Activated CD4-positive, alpha-beta memory T cell treated with anti-CD3 and anti-CD28 coated beads for 36 hours (primary cell): ENCODE measurements at regions not wholly inside any gene's neighbourhood (a gene's known extent, or its start where the extent isn't known, plus 50 kb on each side); places are given as distances from the start of the nearest gene placed in this dataset.
"Not testable (repeated sequence)": the region's sequence is repeated elsewhere in the genome, so short reads cannot be mapped to it uniquely, and the experiment has no call there.

Source experiments
- CTCF ChIA-PET: fragments of 350-600 bp; sonication (Branson Sonifier 250); formaldehyde crosslinking; loops from one replicate; lab custom pipeline; 2021; ENCODE audit warnings: antibody characterized with exemption, inconsistent platforms; lab: Charles Lee
- POLR2A ChIA-PET: fragments of 350-600 bp; sonication (Branson Sonifier 250); formaldehyde crosslinking; loops from one replicate; lab custom pipeline; 2021; ENCODE audit warnings: antibody characterized with exemption; lab: Charles Lee
- DNase-seq: peaks from one replicate; pipeline ENCODE4 v3.0.0-alpha.2; 2020
- H3K27ac Mint-ChIP-seq: one replicate; pipeline ENCODE4 v1.8.0; 2021; ENCODE audit warnings: mixed read lengths
- H3K27me3 Mint-ChIP-seq: one replicate; pipeline ENCODE4 v1.8.0; 2021; ENCODE audit warnings: mixed read lengths
- H3K36me3 Mint-ChIP-seq: one replicate; pipeline ENCODE4 v1.8.0; 2021; ENCODE audit warnings: mixed read lengths
- H3K4me1 Mint-ChIP-seq: one replicate; pipeline ENCODE4 v1.8.0; 2021; ENCODE audit warnings: low read depth, mixed read lengths
- H3K4me3 Mint-ChIP-seq: one replicate; pipeline ENCODE4 v1.8.0; 2021; ENCODE audit warnings: mild to moderate bottlenecking, mixed read lengths
- H3K9me3 Mint-ChIP-seq: one replicate; pipeline ENCODE4 v1.8.0; 2021; ENCODE audit warnings: mixed read lengths
- intact Hi-C: fragments of 100-400 bp; cut with micrococcal nuclease; formaldehyde crosslinking; loops from one replicate; pipeline ENCODE4 v1.15.1; 2023

DNA sequence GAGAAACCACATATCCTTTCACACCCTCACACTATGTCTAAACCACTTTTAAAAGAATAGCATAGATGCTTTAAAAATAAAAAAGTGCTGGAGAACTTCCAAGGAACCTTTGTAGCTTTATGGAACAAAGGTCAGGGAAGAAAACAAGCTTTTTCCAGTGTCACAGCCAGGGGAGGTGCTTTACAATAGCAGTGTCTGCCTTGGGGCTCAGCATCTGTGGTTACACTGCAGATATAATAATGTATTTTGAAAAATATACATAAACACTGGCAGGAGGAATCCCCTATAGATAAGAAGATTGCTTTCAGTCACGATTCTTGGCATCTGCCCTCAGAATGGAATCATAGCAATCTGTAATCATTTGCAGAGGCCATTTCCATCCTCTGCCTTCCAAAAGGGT, 362.4 kb upstream of the LRRC3B start:
- intact Hi-C loops = no loop called here
- no peak overlapping the region for H3K4me3 Mint-ChIP-seq
- H3K36me3 Mint-ChIP-seq = no peaks in the 10 kb centered on the region
- POLR2A ChIA-PET = no interaction called here
- H3K27me3 Mint-ChIP-seq = no peaks in the 10 kb centered on the region
- H3K4me1 Mint-ChIP-seq = no peaks in the 10 kb centered on the region
- peaks cover 2% of the 10 kb centered on the region for H3K9me3 Mint-ChIP-seq
- no peak for DNase-seq
- CTCF ChIA-PET = no interaction called here
- H3K27ac Mint-ChIP-seq = no peak overlapping the region

- DNase-seq = no peak
- Mint-ChIP-seq H3K9me3 (no peaks in the 10 kb centered on the region), H3K4me1 (no peaks in the 10 kb centered on the region), H3K27ac (no peak overlapping the region), H3K36me3 (no peaks in the 10 kb centered on the region), H3K27me3 (no peaks in the 10 kb centered on the region), H3K4me3 (no peak overlapping the region)
- ChIA-PET POLR2A (no interaction called here), CTCF (interaction anchor here (1.3 kb wide), 1 partner anchor 448 kb away, joined by 3 read pairs; no protein-coding TSS in a partner anchor)
- intact Hi-C loops = no loop called here
Measured at GRCh38 chr3:26264708-26265107, 357.9 kb upstream of the LRRC3B start.

- H3K4me3 Mint-ChIP-seq = no peak overlapping the region
- ChIA-PET POLR2A (no interaction called here), CTCF (no interaction called here)
- no peak for DNase-seq
- intact Hi-C loops = no loop called here
- H3K9me3 Mint-ChIP-seq = no peaks in the 10 kb centered on the region
- H3K36me3 Mint-ChIP-seq = no peaks in the 10 kb centered on the region
- H3K27me3 Mint-ChIP-seq = no peaks in the 10 kb centered on the region
- H3K4me1 Mint-ChIP-seq = no peaks in the 10 kb centered on the region
- no peak overlapping the region for H3K27ac Mint-ChIP-seq
Measured at GRCh38 chr3:26271848-26272247, 350.7 kb upstream of the LRRC3B start.

DNA sequence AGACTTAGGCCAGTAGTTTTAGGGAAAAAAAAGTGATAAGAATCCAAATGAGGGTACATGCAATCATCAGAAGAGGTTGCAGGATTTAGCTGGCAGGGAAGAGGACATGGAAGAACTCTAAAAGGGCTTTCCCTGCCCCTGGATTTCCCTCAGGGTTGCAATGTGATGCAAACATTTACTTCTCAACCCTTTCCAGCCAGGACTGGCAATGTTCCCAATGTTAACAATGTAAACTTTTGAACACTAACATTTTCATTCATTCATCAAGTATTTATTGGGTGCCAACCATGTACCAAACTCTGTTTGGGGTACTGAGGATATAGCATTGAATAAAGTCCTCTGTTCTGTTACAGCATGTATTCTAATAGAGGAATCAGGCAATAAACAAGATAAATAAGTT, 349.4 kb upstream of the LRRC3B start:
- no peaks in the 10 kb centered on the region for H3K36me3 Mint-ChIP-seq
- H3K27ac Mint-ChIP-seq = no peak overlapping the region
- ChIA-PET CTCF (no interaction called here), POLR2A (no interaction called here)
- H3K4me3 Mint-ChIP-seq = no peak overlapping the region
- H3K9me3 Mint-ChIP-seq = no peaks in the 10 kb centered on the region
- intact Hi-C loops = no loop called here
- no peaks in the 10 kb centered on the region for H3K27me3 Mint-ChIP-seq
- no peak for DNase-seq
- H3K4me1 Mint-ChIP-seq = no peaks in the 10 kb centered on the region

- Mint-ChIP-seq H3K4me1 (no peaks in the 10 kb centered on the region), H3K27me3 (no peaks in the 10 kb centered on the region), H3K36me3 (no peaks in the 10 kb centered on the region), H3K4me3 (no peak overlapping the region), H3K9me3 (peaks cover 23% of the 10 kb centered on the region), H3K27ac (no peak overlapping the region)
- no peak for DNase-seq
- POLR2A ChIA-PET = no interaction called here
- intact Hi-C loops = no loop called here
- CTCF ChIA-PET = no interaction called here
Measured at GRCh38 chr3:26279091-26279490, 343.5 kb upstream of the LRRC3B start.

DNA sequence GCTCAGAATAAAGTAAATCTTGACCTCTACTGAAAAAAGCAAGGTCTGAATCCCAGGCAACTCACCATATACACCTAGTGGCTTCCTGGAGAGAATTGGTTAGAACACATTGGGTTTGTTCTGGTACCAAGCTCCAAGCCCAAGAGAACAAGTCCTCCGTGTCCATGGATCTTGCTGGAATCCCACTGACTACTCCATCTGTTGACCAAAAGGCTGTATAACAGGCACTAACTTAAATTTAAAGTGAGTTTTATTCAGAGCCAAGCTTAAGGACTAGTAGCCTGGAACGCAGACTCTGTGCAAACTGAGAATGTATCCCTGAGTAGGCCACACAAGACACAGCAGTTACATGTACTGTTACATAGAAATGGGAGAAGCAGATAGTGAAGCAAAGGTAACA, 342.1 kb upstream of the LRRC3B start:
- intact Hi-C loops = no loop called here
- Mint-ChIP-seq H3K27ac (no peak overlapping the region), H3K27me3 (no peaks in the 10 kb centered on the region), H3K36me3 (no peaks in the 10 kb centered on the region), H3K9me3 (peaks cover 36% of the 10 kb centered on the region), H3K4me3 (no peak overlapping the region), H3K4me1 (no peaks in the 10 kb centered on the region)
- CTCF ChIA-PET = interaction anchor here (0.9 kb wide), 1 partner anchor 147 kb away, joined by 3 read pairs; no protein-coding TSS in a partner anchor
- DNase-seq = no peak
- POLR2A ChIA-PET = no interaction called here

DNA sequence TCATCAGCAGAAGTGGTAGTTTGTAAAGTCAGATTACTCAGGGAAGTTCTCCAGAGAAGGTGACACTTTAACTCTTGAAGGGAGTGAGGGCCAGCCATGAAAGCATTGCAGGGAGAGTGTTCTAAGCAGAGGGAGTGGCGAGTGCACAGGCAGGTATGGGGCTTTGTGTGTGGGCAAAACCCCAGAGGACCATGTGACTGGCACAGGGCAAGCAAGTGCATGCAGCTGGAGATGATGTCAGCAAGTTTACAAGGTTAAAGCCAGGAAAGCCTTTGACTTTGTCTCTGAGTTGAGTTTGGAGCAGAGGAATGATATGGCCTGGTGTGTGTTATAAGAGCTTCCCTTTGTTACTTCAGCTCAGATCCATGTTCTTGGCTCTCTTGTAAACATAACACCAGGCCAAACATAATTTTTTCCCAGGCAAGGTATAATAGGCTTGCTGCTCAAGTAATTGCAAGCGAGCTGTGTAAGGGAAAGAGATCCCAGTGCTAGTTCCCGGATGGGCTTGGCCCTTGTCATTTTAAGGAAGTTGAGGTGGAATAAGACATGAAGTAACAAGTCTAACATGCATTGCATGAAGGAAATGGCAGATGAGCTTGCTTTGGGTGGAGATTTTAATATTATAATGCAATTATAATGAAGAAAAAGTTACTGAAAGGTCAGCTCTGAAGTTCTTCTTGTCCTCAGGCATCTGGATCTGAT, 341.1 kb upstream of the LRRC3B start:
- Mint-ChIP-seq H3K4me1 (no peaks in the 10 kb centered on the region), H3K36me3 (no peaks in the 10 kb centered on the region), H3K27me3 (no peaks in the 10 kb centered on the region), H3K4me3 (no peak overlapping the region), H3K9me3 (peaks cover 39% of the 10 kb centered on the region), H3K27ac (no peak overlapping the region)
- no peak for DNase-seq
- ChIA-PET CTCF (interaction anchor here (0.5 to 0.9 kb wide), 2 partner anchors 146 to 1528 kb away, joined by 3 to 4 read pairs; no protein-coding TSS in a partner anchor), POLR2A (no interaction called here)
- intact Hi-C loops = no loop called here

- H3K36me3 Mint-ChIP-seq, H3K4me1 Mint-ChIP-seq, H3K4me3 Mint-ChIP-seq, intact Hi-C loops, CTCF ChIA-PET, DNase-seq, POLR2A ChIA-PET, H3K27ac Mint-ChIP-seq, H3K27me3 Mint-ChIP-seq: not testable (repeated sequence)
- peaks cover 39% of the 10 kb centered on the region for H3K9me3 Mint-ChIP-seq
Measured at GRCh38 chr3:26284503-26284902, 338.1 kb upstream of the LRRC3B start.

DNA sequence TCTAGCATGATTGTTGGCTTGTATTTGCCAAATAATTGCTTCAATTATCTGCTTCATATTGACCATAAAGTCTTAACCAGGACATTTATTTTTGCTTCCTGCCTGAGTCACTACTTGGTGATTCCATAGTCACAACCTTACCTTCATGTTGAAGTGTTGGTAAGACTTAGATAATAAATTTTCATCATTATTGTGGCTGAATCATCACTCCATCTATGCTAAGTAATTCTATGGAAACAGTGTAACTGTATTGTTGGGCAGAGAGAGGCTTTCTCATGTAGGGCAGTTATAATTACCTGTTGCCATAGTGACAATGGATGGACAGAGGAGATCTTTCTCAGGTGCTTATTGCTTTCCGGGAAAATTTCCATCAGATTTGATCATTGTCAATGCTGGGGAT, 330.7 kb upstream of the LRRC3B start:
- CTCF ChIA-PET = no interaction called here
- POLR2A ChIA-PET = no interaction called here
- Mint-ChIP-seq H3K27me3 (no peaks in the 10 kb centered on the region), H3K4me3 (no peak overlapping the region), H3K27ac (no peak overlapping the region), H3K4me1 (no peaks in the 10 kb centered on the region), H3K9me3 (no peaks in the 10 kb centered on the region), H3K36me3 (no peaks in the 10 kb centered on the region)
- no peak for DNase-seq
- intact Hi-C loops = no loop called here

- intact Hi-C loops = no loop called here
- no peaks in the 10 kb centered on the region for H3K27me3 Mint-ChIP-seq
- ChIA-PET POLR2A (no interaction called here), CTCF (no interaction called here)
- no peak for DNase-seq
- H3K9me3 Mint-ChIP-seq = peaks cover 6% of the 10 kb centered on the region
- H3K36me3 Mint-ChIP-seq = no peaks in the 10 kb centered on the region
- no peaks in the 10 kb centered on the region for H3K4me1 Mint-ChIP-seq
- H3K27ac Mint-ChIP-seq = no peak overlapping the region
- H3K4me3 Mint-ChIP-seq = no peak overlapping the region
Measured at GRCh38 chr3:26292780-26293179, 329.8 kb upstream of the LRRC3B start.

DNA sequence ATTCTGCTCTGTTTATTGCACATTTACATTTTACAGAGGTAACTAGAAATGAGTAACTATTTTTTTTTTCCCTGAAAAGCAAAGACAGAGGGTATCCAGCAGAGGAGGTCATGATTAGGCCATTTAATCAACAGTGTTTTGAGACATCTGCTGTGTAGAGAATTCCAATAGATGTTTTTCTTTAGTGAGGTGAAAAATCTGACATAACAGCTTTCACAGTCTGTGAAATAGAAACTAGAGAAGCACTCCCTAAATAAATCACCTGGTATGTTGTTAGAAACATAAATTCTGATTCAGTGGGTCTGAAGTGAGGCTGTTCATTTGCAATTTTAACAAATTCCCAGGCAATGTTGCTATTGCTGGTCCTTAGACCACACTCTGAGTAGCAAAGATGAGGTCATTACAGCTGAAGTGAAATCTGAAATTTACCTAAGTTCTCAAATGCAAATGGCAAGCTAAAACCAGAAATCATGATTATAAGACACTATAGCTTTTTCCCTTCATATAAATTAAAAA, 329.2 kb upstream of the LRRC3B start:
- peaks cover 6% of the 10 kb centered on the region for H3K9me3 Mint-ChIP-seq
- H3K4me3 Mint-ChIP-seq = no peak overlapping the region
- ChIA-PET POLR2A (no interaction called here), CTCF (no interaction called here)
- no peak for DNase-seq
- no peaks in the 10 kb centered on the region for H3K36me3 Mint-ChIP-seq
- intact Hi-C loops = no loop called here
- H3K27me3 Mint-ChIP-seq = no peaks in the 10 kb centered on the region
- no peaks in the 10 kb centered on the region for H3K4me1 Mint-ChIP-seq
- H3K27ac Mint-ChIP-seq = no peak overlapping the region

DNA sequence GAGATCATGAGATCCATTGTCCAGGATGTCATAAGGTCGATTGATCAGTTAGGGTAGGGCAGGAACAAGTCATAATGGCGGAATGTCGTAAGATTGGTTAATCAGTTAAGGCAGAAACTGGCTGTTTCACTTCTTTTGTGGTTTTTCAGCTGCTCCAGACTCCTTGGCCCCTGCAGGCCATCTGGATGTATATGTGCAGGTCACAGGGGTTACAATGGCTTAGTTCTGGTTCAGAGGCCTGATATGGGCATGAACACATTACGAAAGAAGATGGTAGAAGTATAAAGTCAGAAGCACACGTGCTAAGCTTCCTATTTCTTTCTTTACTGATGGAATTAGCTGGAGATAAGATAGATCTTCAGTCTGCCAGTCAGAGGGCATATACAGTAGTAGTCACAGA, 315.4 kb upstream of the LRRC3B start:
- ChIA-PET CTCF (no interaction called here), POLR2A (no interaction called here)
- peaks cover 19% of the 10 kb centered on the region for H3K9me3 Mint-ChIP-seq
- intact Hi-C loops = no loop called here
- no peaks in the 10 kb centered on the region for H3K27me3 Mint-ChIP-seq
- no peaks in the 10 kb centered on the region for H3K36me3 Mint-ChIP-seq
- no peaks in the 10 kb centered on the region for H3K4me1 Mint-ChIP-seq
- H3K27ac Mint-ChIP-seq = no peak overlapping the region
- no peak overlapping the region for H3K4me3 Mint-ChIP-seq
- DNase-seq = no peak

GRCh38 chr3:26307787-26308186, 314.8 kb upstream of the LRRC3B start:
- no peak for DNase-seq
- Mint-ChIP-seq H3K4me1 (no peaks in the 10 kb centered on the region), H3K27ac (no peak overlapping the region), H3K9me3 (peaks cover 19% of the 10 kb centered on the region), H3K27me3 (no peaks in the 10 kb centered on the region), H3K4me3 (no peak overlapping the region), H3K36me3 (no peaks in the 10 kb centered on the region)
- ChIA-PET POLR2A (no interaction called here), CTCF (no interaction called here)
- intact Hi-C loops = no loop called here
